ENCODE measurements at regions not wholly inside any gene's neighbourhood (a gene's known extent, or its start where the extent isn't known, plus 50 kb on each side); places are given as distances from the start of the nearest gene placed in this dataset.
A peak's percentile ranks its signal among the peaks of the same experiment; 100 is the strongest.

- H3K4me2 ChIP-seq: no peak overlapping the region
- H3K79me2 ChIP-seq (ENCODE audit: low read depth): no peaks in the 10 kb centered on the region
- no peaks in the 10 kb centered on the region for H3K9me2 ChIP-seq (ENCODE audit: insufficient read depth)
- H2AFZ ChIP-seq: no peak overlapping the region
- ChIA-PET CTCF (no interaction called here), POLR2A (ENCODE audit: unreplicated experiment) (no interaction called here)
- H3K27me3 ChIP-seq (ENCODE audit: insufficient read depth, low read depth): no peaks in the 10 kb centered on the region
- H3F3A ChIP-seq (ENCODE audit: insufficient read depth, low read depth): peaks cover 32% of the 10 kb centered on the region
- H3K36me3 ChIP-seq (ENCODE audit: low read depth): no peaks in the 10 kb centered on the region
- H3K4me1 ChIP-seq (replicated peaks; ENCODE audit: insufficient read depth): peaks cover 52% of the 10 kb centered on the region
- no peak for DNase-seq
- TF ChIP-seq CTCF (conservative IDR thresholded peaks at IDR 0.05) (no peak), EZH2 (IDR thresholded peaks at IDR 0.05; ENCODE audit: low read depth) (no peak)
- intact Hi-C loops (cut with micrococcal nuclease; ENCODE audit: unreplicated experiment): loop anchor here (5.0 to 10.0 kb wide), 3 partner anchors 312 to 698 kb away; no protein-coding TSS in a partner anchor
- no peak overlapping the region for H3K4me3 ChIP-seq
- H3K27ac ChIP-seq: no peak overlapping the region
- BruUV-seq (replicated peaks): no TSS peak
- peaks cover 16% of the 10 kb centered on the region for H3K9me3 ChIP-seq (ENCODE audit: insufficient read depth, low read depth)
- no peaks in the 10 kb centered on the region for H4K20me1 ChIP-seq (ENCODE audit: insufficient read depth)
These were observed 118.7 kb upstream of the PCED1B start for GRCh38 chr12:46960681-46961080.

- no peak overlapping the region for H3K27ac ChIP-seq
- no peak overlapping the region for H3K4me3 ChIP-seq
- TF ChIP-seq CTCF (conservative IDR thresholded peaks at IDR 0.05): no peak
- TF ChIP-seq EZH2 (IDR thresholded peaks at IDR 0.05; ENCODE audit: low read depth): no peak
- H4K20me1 ChIP-seq (ENCODE audit: insufficient read depth): no peaks in the 10 kb centered on the region
- no TSS peak for BruUV-seq (replicated peaks)
- H3K9me3 ChIP-seq (ENCODE audit: insufficient read depth, low read depth): peaks cover 7% of the 10 kb centered on the region; the same call in 1 of the 2 replicates
- no peak for DNase-seq
- intact Hi-C loops (cut with micrococcal nuclease; ENCODE audit: unreplicated experiment): loop anchor here (5.0 to 10.0 kb wide), 3 partner anchors 309 to 701 kb away; no protein-coding TSS in a partner anchor
- H3K9me2 ChIP-seq (ENCODE audit: insufficient read depth): no peaks in the 10 kb centered on the region
- H3K79me2 ChIP-seq (ENCODE audit: low read depth): no peaks in the 10 kb centered on the region
- no peak overlapping the region for H2AFZ ChIP-seq
- H3K36me3 ChIP-seq (ENCODE audit: low read depth): no peaks in the 10 kb centered on the region
- ChIA-PET POLR2A (ENCODE audit: unreplicated experiment) (interaction anchor here (0.7 kb wide), 1 partner anchor 21 kb away, joined by 8 read pairs; no protein-coding TSS in a partner anchor), CTCF (no interaction called here)
- H3K4me2 ChIP-seq: no peak overlapping the region
- peaks cover 53% of the 10 kb centered on the region for H3K4me1 ChIP-seq (replicated peaks; ENCODE audit: insufficient read depth)
- H3K27me3 ChIP-seq (ENCODE audit: insufficient read depth, low read depth): no peaks in the 10 kb centered on the region
- peaks cover 32% of the 10 kb centered on the region for H3F3A ChIP-seq (ENCODE audit: insufficient read depth, low read depth)
These were observed 116.2 kb upstream of the PCED1B start for GRCh38 chr12:46963191-46963590.

- no peaks in the 10 kb centered on the region for H3K9me3 ChIP-seq (ENCODE audit: insufficient read depth, low read depth)
- peaks cover 43% of the 10 kb centered on the region for H3K4me1 ChIP-seq (replicated peaks; ENCODE audit: insufficient read depth)
- H2AFZ ChIP-seq: 0 out of 2 replicates have a peak overlapping the region, but pooled peaks have one; percentile 45
- H3K27me3 ChIP-seq (ENCODE audit: insufficient read depth, low read depth): no peaks in the 10 kb centered on the region
- DNase-seq: peak; percentile 66 to 93
- H3K4me2 ChIP-seq: peak overlapping the region; percentile 45
- no peak overlapping the region for H3K4me3 ChIP-seq
- no peaks in the 10 kb centered on the region for H4K20me1 ChIP-seq (ENCODE audit: insufficient read depth)
- ChIA-PET POLR2A (ENCODE audit: unreplicated experiment) (interaction anchor here (0.5 to 0.9 kb wide), 2 partner anchors 11 to 50 kb away, joined by 5 to 10 read pairs; no protein-coding TSS in a partner anchor), CTCF (interaction anchor here (1.1 kb wide), 1 partner anchor 22 kb away, joined by 6 read pairs; no protein-coding TSS in a partner anchor)
- no peaks in the 10 kb centered on the region for H3K9me2 ChIP-seq (ENCODE audit: insufficient read depth)
- intact Hi-C loops (cut with micrococcal nuclease; ENCODE audit: unreplicated experiment): loop anchor here (1.0 to 10.0 kb wide), 7 partner anchors 13 to 702 kb away; no protein-coding TSS in a partner anchor
- no peaks in the 10 kb centered on the region for H3K79me2 ChIP-seq (ENCODE audit: low read depth)
- BruUV-seq (replicated peaks): TSS peak; percentile 91
- H3F3A ChIP-seq (ENCODE audit: insufficient read depth, low read depth): peaks cover 21% of the 10 kb centered on the region
- no peaks in the 10 kb centered on the region for H3K36me3 ChIP-seq (ENCODE audit: low read depth)
- TF ChIP-seq CTCF (conservative IDR thresholded peaks at IDR 0.05): no peak
- TF ChIP-seq EZH2 (IDR thresholded peaks at IDR 0.05; ENCODE audit: low read depth): no peak
- H3K27ac ChIP-seq: peak overlapping the region; percentile 60
These were observed 115.1 kb upstream of the PCED1B start for GRCh38 chr12:46963977-46964971.
